A549 (cell line): ENCODE measurements at regions not wholly inside any gene's neighbourhood (a gene's known extent, or its start where the extent isn't known, plus 50 kb on each side); places are given as distances from the start of the nearest gene placed in this dataset.
A peak's percentile ranks its signal among the peaks of the same experiment; 100 is the strongest.

Experiments used
- ATAC-seq, 2 experiments: fragments of 200-7000 bp in 1 of 2; fragments of >200 bp in 1 of 2; cut with Nextera tagmentation in 1 of 2; cut with Tn5 transposase in 1 of 2; 3 replicates each; pipeline versions ENCODE4 v1.8.0 to v1.9.1; 2018 to 2020; ENCODE audit warnings: mild to moderate bottlenecking in 1 of 2, moderate library complexity in 1 of 2
- CTCF ChIA-PET: fragments of 300-600 bp; sonication (Branson Sonifier 250); formaldehyde crosslinking; extraction: SDS; loops from one replicate; lab custom pipeline; 2021; ENCODE audit warnings: antibody characterized with exemption, inconsistent platforms; lab: Yijun Ruan, JAX
- POLR2A ChIA-PET: fragments of 350-600 bp; formaldehyde crosslinking; extraction: SDS; loops from one replicate; lab custom pipeline; 2021; ENCODE audit warnings: antibody characterized with exemption, inconsistent platforms; lab: Yijun Ruan, JAX
- DNase-seq, 2 experiments: peaks; one replicate each; pipeline versions ENCODE4 v3.0.0 to v3.0.0-alpha.2; 2011 to 2016; ENCODE audit warnings: low read depth in 1 of 2, low spot score in 1 of 2
- FAIRE-seq: peaks from 2 replicates; lab custom pipeline; 2011; peaks lifted over from hg19 to GRCh38; lab: Jason Lieb, UNC
- H3K27ac ChIP-seq, 2 experiments: fragments of >200 bp; sonication (Bioruptor Twin); formaldehyde crosslinking; 3 replicates each; pipeline ENCODE4 v1.5.1; 2016 to 2017
- H3K4me1 ChIP-seq: fragments of >200 bp; sonication (Bioruptor Twin); formaldehyde crosslinking; 3 replicates; pipeline ENCODE4 v1.6.1; 2016
- H3K4me2 ChIP-seq: fragments of >200 bp; sonication (Bioruptor Twin); formaldehyde crosslinking; 3 replicates; pipeline ENCODE4 v1.6.1; 2016
- H3K4me3 ChIP-seq: fragments of >200 bp; sonication (Bioruptor Twin); formaldehyde crosslinking; 3 replicates; pipeline ENCODE4 v1.5.1; 2016
- H3K9me3 ChIP-seq: fragments of >200 bp; sonication (Bioruptor Twin); formaldehyde crosslinking; 3 replicates; pipeline ENCODE4 v1.6.1; 2016
- ATOH8 ChIP-seq: fragments of 250-450 bp; sonication (Bioruptor Pico); IDR thresholded peaks from 2 replicates; pipeline ENCODE4 v1.5.0; 2020; ENCODE audit warnings: low read depth, mild to moderate bottlenecking, moderate library complexity
- BHLHE40 ChIP-seq: IDR thresholded peaks from 2 replicates; pipeline ENCODE4 v1.6.1; 2012; ENCODE audit warnings: low read depth, low read length, inconsistent platforms
- CEBPB ChIP-seq, 2 experiments: fragments of >200 bp in 1 of 2; sonication (Bioruptor Twin) in 1 of 2; formaldehyde crosslinking in 1 of 2; IDR thresholded peaks; 2 replicates each; pipeline ENCODE4 v1.6.1; 2012 to 2016
- CHD2 ChIP-seq: fragments of 150-350 bp; IDR thresholded peaks from 2 replicates; pipeline ENCODE4 v1.6.1; 2014; ENCODE audit warnings: low read length; ENCODE audit not compliant: partially characterized antibody
- FOSB ChIP-seq: fragments of 250-450 bp; sonication (Bioruptor Pico); IDR thresholded peaks from 2 replicates; pipeline ENCODE4 v1.5.0; 2020; ENCODE audit warnings: mild to moderate bottlenecking, moderate library complexity
- FOSL2 ChIP-seq, 2 experiments: fragments of 450-650 bp in 1 of 2; fragments of >200 bp in 1 of 2; sonication (Bioruptor Twin) in 1 of 2; formaldehyde crosslinking; IDR thresholded peaks; 2 replicates each; pipeline versions ENCODE4 v1.5.0 to v1.6.1; 2016 to 2020; ENCODE audit warnings: mild to moderate bottlenecking in 1 of 2, moderate library complexity in 1 of 2
- GATA3 ChIP-seq: IDR thresholded peaks from 2 replicates; pipeline ENCODE4 v1.6.1; 2012; ENCODE audit warnings: borderline replicate concordance
- HEYL ChIP-seq: fragments of 250-450 bp; sonication (Bioruptor Pico); IDR thresholded peaks from 2 replicates; pipeline ENCODE4 v1.8.0; 2021; ENCODE audit warnings: mild to moderate bottlenecking, moderate library complexity
- HOXA7 ChIP-seq: fragments of 250-450 bp; sonication (Bioruptor Pico); IDR thresholded peaks from 2 replicates; pipeline ENCODE4 v1.5.0; 2020; ENCODE audit warnings: mild to moderate bottlenecking, moderate library complexity
- JUN ChIP-seq, 2 experiments: fragments of >200 bp; sonication (Bioruptor Twin); formaldehyde crosslinking; IDR thresholded peaks; 2 replicates in 1 of 2; 3 replicates in 1 of 2; pipeline ENCODE4 v1.6.1; 2016 to 2017
- KDM1A ChIP-seq: fragments of 200-600 bp; sonication (generic); IDR thresholded peaks from 2 replicates; pipeline ENCODE4 v1.6.1; 2016; ENCODE audit warnings: low read depth, mild to moderate bottlenecking
- MAZ ChIP-seq: fragments of 150-350 bp; IDR thresholded peaks from 2 replicates; pipeline ENCODE4 v1.6.1; 2014; ENCODE audit warnings: antibody characterized with exemption, low read depth, low read length, borderline replicate concordance
- NFE2L2 ChIP-seq: fragments of 150-350 bp; conservative IDR thresholded peaks from 2 replicates; pipeline ENCODE4 v1.6.1; 2014; ENCODE audit warnings: low read length
- NPAS2 ChIP-seq: fragments of 250-450 bp; sonication (Bioruptor Pico); IDR thresholded peaks from 2 replicates; pipeline ENCODE4 v1.8.0; 2022; ENCODE audit warnings: mild to moderate bottlenecking, moderate library complexity, borderline replicate concordance
- PBX3 ChIP-seq: IDR thresholded peaks from 2 replicates; pipeline ENCODE4 v1.6.1; 2012
- POLR2AphosphoS2 ChIP-seq: conservative IDR thresholded peaks from 2 replicates; pipeline ENCODE4 v1.6.1; 2012; ENCODE audit warnings: low read length, improper control_type of control experiment, inconsistent platforms
- RARB ChIP-seq: fragments of 250-450 bp; sonication (Bioruptor Pico); IDR thresholded peaks from 2 replicates; pipeline ENCODE4 v1.8.0; 2021; ENCODE audit warnings: mild to moderate bottlenecking, moderate library complexity
- RCOR1 ChIP-seq: fragments of 150-350 bp; IDR thresholded peaks from 2 replicates; pipeline ENCODE4 v1.6.1; 2014; ENCODE audit warnings: antibody characterized with exemption, low read length, low read depth
- RNF2 ChIP-seq: fragments of 200-600 bp; sonication (generic); IDR thresholded peaks from 2 replicates; pipeline ENCODE4 v1.6.1; 2016; ENCODE audit warnings: low read depth, mild to moderate bottlenecking, antibody characterized with exemption, moderate library complexity, borderline replicate concordance
- SMC3 ChIP-seq: fragments of >200 bp; sonication (Bioruptor Twin); formaldehyde crosslinking; IDR thresholded peaks from 3 replicates; pipeline ENCODE4 v1.6.1; 2018; ENCODE audit warnings: inconsistent platforms
- TFCP2L1 ChIP-seq: fragments of 250-450 bp; sonication (Bioruptor Pico); IDR thresholded peaks from 2 replicates; pipeline ENCODE4 v1.5.0; 2021; ENCODE audit warnings: mild to moderate bottlenecking
- ZC3H11A ChIP-seq: fragments of 450-650 bp; IDR thresholded peaks from 2 replicates; pipeline ENCODE4 v1.6.1; 2014; ENCODE audit warnings: antibody characterized with exemption, mild to moderate bottlenecking
- ZFP36 ChIP-seq: fragments of 450-650 bp; IDR thresholded peaks from 2 replicates; pipeline ENCODE4 v1.6.1; 2014; ENCODE audit warnings: borderline replicate concordance; ENCODE audit not compliant: partially characterized antibody
- ZSCAN20 ChIP-seq: fragments of 250-450 bp; sonication (Bioruptor Pico); IDR thresholded peaks from 2 replicates; pipeline ENCODE4 v1.8.0; 2022; ENCODE audit warnings: mild to moderate bottlenecking, moderate library complexity
- WGBS: methylation state at CpG from one replicate; pipeline ENCODE4 v1.1.6; 2017; ENCODE audit errors: missing lambda C conversion rate; 5-methylcytosine and 5-hydroxymethylcytosine counted together
- TF ChIP-seq, protein P1 (sequence below): fragments of 450-650 bp; IDR thresholded peaks from 2 replicates; pipeline ENCODE4 v1.6.1; 2014; ENCODE audit warnings: antibody characterized with exemption
- TF ChIP-seq, protein P2 (sequence below): fragments of >200 bp; sonication (Bioruptor Twin); formaldehyde crosslinking; IDR thresholded peaks from 3 replicates; pipeline ENCODE4 v1.5.1; 2016
- TF ChIP-seq, protein P3 (sequence below): fragments of >200 bp; sonication (Bioruptor Twin); formaldehyde crosslinking; IDR thresholded peaks from 2 replicates; pipeline ENCODE4 v1.6.1; 2016

GRCh38 chr5:57778501-57779091 is 296.0 kb upstream of the ACTBL2 start:
- ChIA-PET POLR2A (interaction anchor here (1.1 to 3.0 kb wide), 4 partner anchors 109 to 681 kb away, joined by 3 to 35 read pairs (median 5); partner anchors contain the start of gene PLK2), CTCF (interaction anchor here (0.6 to 11.0 kb wide), 65 partner anchors 9 to 1071 kb away, joined by 3 to 149 read pairs (median 6); partner anchors contain the start of gene PLK2)

DNA sequence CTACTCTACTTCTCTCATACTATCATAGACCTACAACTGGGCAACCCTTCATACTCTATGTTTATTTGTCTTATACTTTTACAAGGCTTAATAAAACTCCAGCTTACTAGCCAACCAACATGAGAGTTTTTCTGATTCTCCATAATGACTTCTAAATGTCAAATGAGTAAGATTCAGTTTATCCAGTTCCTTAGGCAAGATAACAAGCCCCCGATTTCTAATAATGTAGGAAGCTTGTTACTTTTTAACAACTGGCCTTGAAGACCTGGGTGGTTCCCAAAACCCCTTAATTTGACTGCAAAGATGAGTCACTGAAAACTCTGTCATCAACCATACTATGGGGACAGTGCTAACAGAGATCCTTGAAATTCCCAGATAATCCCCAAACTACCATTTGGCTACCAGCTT is 294.6 kb upstream of the ACTBL2 start:
- CTCF ChIA-PET, result interaction anchor here (0.7 to 11.0 kb wide), 8 partner anchors 106 to 685 kb away, joined by 3 to 149 read pairs (median 35); partner anchors contain the start of gene PLK2
- Histone ChIP-seq H3K4me3 (no peak overlapping the region), H3K27ac (peak overlapping the region; percentile 65 to 79; a peak in 5 of 6 replicates), H3K4me2 (peak overlapping the region; percentile 74), H3K9me3 (no peaks in the 10 kb centered on the region), H3K4me1 (peaks cover 53% of the 10 kb centered on the region)
- POLR2A ChIA-PET, result interaction anchor here (1.1 to 3.0 kb wide), 2 partner anchors 111 to 683 kb away, joined by 3 to 35 read pairs; partner anchors contain the start of gene PLK2
- ATAC-seq, result no peak
- TF ChIP-seq ZFP36 (no peak), GATA3 (no peak), ZSCAN20 (CRISPR knock-in tag) (no peak), RARB (CRISPR knock-in tag) (no peak), FOSL2 (IDR thresholded peaks at IDR 0.05) (no peak), FOSL2 (CRISPR knock-in tag; IDR thresholded peaks at IDR 0.05) (peak; percentile 39; the same call in 1 of the 2 replicates)
- FAIRE-seq, result peak; percentile 81
- 3% methylated on average over 1 of the region's 1 CpG for WGBS
- DNase-seq, result no peak

More at GRCh38 chr5:57778501-57779091, 296.0 kb upstream of the ACTBL2 start:
- peaks cover 53% of the 10 kb centered on the region for H3K4me1 ChIP-seq
- no peaks in the 10 kb centered on the region for H3K9me3 ChIP-seq
- no peak for ATAC-seq
- TF ChIP-seq CEBPB (IDR thresholded peaks at IDR 0.05) (peak; percentile 77 to 89), KDM1A (no peak), RCOR1 (no peak), TFCP2L1 (CRISPR knock-in tag) (no peak), NFE2L2 (no peak)
- FAIRE-seq, result no peak
- peak in 1 of 2 experiments; percentile 11 for DNase-seq
- whole genome bisulfite sequencing, result 82% methylated on average over 1 of the region's 1 CpG
- H3K4me3 ChIP-seq, result no peak overlapping the region
- H3K27ac ChIP-seq, result peak overlapping the region; percentile 29 to 74; a peak in 5 of 6 replicates
- 0 out of 3 replicates have a peak overlapping the region, but pooled peaks have one; percentile 0 for H3K4me2 ChIP-seq

DNA sequence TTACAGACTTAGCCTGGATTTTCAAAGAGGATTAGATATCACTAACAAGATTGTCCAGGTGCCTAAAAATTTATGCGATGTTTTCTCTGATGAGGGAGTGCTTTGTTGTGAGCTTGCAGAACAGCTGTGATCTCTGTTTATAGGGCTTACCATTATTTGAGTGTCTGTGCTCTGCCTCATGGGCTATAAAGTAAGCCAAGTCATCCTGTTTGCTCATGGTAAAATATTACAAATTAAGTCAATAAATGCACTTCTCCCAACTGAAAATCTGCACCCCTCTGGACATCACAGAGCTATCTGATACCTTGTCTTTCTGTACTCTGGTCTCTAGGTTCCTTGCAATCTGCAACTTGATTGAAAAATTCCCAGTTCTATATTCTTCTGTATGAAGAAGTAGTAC is 293.4 kb upstream of the ACTBL2 start:
- DNase-seq (peak in 1 of 2 experiments; percentile 67), ATAC-seq (peak; percentile 41 to 71; a peak in 3 of 6 replicates), FAIRE-seq (peak; percentile 73)
- Histone ChIP-seq H3K27ac (peak overlapping the region; percentile 65 to 79), H3K4me2 (peak overlapping the region; percentile 74), H3K4me3 (no peak overlapping the region), H3K9me3 (no peaks in the 10 kb centered on the region), H3K4me1 (peaks cover 53% of the 10 kb centered on the region)
- 0% methylated on average over 1 of the region's 1 CpG for WGBS
- CTCF ChIA-PET, result interaction anchor here (0.7 to 11.0 kb wide), 9 partner anchors 9 to 687 kb away, joined by 3 to 149 read pairs (median 7); partner anchors contain the start of gene PLK2
- POLR2A ChIA-PET, result no interaction called here
- TF ChIP-seq RNF2, result no peak
- TF ChIP-seq, protein P1, sequence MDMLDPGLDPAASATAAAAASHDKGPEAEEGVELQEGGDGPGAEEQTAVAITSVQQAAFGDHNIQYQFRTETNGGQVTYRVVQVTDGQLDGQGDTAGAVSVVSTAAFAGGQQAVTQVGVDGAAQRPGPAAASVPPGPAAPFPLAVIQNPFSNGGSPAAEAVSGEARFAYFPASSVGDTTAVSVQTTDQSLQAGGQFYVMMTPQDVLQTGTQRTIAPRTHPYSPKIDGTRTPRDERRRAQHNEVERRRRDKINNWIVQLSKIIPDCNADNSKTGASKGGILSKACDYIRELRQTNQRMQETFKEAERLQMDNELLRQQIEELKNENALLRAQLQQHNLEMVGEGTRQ, result no peak
- TF ChIP-seq ZC3H11A, result no peak
- TF ChIP-seq MAZ, result no peak
- TF ChIP-seq FOSL2 (IDR thresholded peaks at IDR 0.05), result no peak
- no peak for TF ChIP-seq FOSL2 (CRISPR knock-in tag; IDR thresholded peaks at IDR 0.05)
- no peak for TF ChIP-seq ATOH8 (CRISPR knock-in tag)
- TF ChIP-seq, protein P2, sequence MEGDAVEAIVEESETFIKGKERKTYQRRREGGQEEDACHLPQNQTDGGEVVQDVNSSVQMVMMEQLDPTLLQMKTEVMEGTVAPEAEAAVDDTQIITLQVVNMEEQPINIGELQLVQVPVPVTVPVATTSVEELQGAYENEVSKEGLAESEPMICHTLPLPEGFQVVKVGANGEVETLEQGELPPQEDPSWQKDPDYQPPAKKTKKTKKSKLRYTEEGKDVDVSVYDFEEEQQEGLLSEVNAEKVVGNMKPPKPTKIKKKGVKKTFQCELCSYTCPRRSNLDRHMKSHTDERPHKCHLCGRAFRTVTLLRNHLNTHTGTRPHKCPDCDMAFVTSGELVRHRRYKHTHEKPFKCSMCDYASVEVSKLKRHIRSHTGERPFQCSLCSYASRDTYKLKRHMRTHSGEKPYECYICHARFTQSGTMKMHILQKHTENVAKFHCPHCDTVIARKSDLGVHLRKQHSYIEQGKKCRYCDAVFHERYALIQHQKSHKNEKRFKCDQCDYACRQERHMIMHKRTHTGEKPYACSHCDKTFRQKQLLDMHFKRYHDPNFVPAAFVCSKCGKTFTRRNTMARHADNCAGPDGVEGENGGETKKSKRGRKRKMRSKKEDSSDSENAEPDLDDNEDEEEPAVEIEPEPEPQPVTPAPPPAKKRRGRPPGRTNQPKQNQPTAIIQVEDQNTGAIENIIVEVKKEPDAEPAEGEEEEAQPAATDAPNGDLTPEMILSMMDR, result no peak
- no peak for TF ChIP-seq HOXA7 (CRISPR knock-in tag)
- TF ChIP-seq TFCP2L1 (CRISPR knock-in tag), result no peak
- peak in 1 of 2 experiments; percentile 40; a peak in 1 of 5 replicates for TF ChIP-seq JUN (IDR thresholded peaks at IDR 0.05)
- TF ChIP-seq SMC3, result peak; percentile 20; the same call in 1 of the 3 replicates
- TF ChIP-seq, protein P3, sequence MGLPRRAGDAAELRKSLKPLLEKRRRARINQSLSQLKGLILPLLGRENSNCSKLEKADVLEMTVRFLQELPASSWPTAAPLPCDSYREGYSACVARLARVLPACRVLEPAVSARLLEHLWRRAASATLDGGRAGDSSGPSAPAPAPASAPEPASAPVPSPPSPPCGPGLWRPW, result no peak
- TF ChIP-seq NPAS2 (CRISPR knock-in tag), result no peak
- no peak for TF ChIP-seq HEYL (CRISPR knock-in tag)
- no peak for TF ChIP-seq BHLHE40
- TF ChIP-seq ZSCAN20 (CRISPR knock-in tag), result no peak
- no peak for TF ChIP-seq RARB (CRISPR knock-in tag)
- TF ChIP-seq KDM1A, result no peak
- TF ChIP-seq FOSB, result no peak
- TF ChIP-seq CHD2, result no peak
- no peak for TF ChIP-seq POLR2AphosphoS2
- 0 out of 2 replicates have a peak, but pooled peaks have one; percentile 27 for TF ChIP-seq PBX3
- no peak for TF ChIP-seq ZFP36
